HepG2 (cell line): ENCODE measurements at regions not wholly inside any gene's neighbourhood (a gene's known extent, or its start where the extent isn't known, plus 50 kb on each side); places are given as distances from the start of the nearest gene placed in this dataset.

Experiments used
- ATAC-seq: fragments of 200-7000 bp; cut with Tn5 transposase; 3 replicates; pipeline ENCODE4 v1.9.1; 2020; ENCODE audit warnings: mild to moderate bottlenecking, moderate library complexity
- BruUV-seq: library from RNA; stranded (reverse); fragments of 400-500 nt; replicated peaks from 2 replicates; lab custom pipeline; 2021; lab: Mats Ljungman, UMichigan
- CTCF ChIA-PET: fragments of 300-600 bp; formaldehyde crosslinking; extraction: SDS; loops from one replicate; lab custom pipeline; 2021; ENCODE audit warnings: low total read pairs, inconsistent platforms, low intra/inter-chr PET ratio; lab: Yijun Ruan, JAX
- POLR2A ChIA-PET: fragments of 350-600 bp; sonication (Branson Sonifier 250); formaldehyde crosslinking; loops from one replicate; lab custom pipeline; 2020; ENCODE audit warnings: antibody characterized with exemption, inconsistent platforms; lab: Yijun Ruan, JAX
- DNase-seq: peaks from one replicate; pipeline ENCODE4 v3.0.0-alpha.2; 2015; ENCODE audit warnings: low spot score
- FAIRE-seq: peaks from 3 replicates; lab custom pipeline; 2011; peaks lifted over from hg19 to GRCh38; lab: Jason Lieb, UNC
- H2AFZ ChIP-seq: one replicate; pipeline ENCODE4 v1.6.1; 2011; ENCODE audit warnings: low read length, inconsistent platforms
- H3K27ac ChIP-seq: fragments of 300-600 bp; 3 replicates; pipeline ENCODE4 v1.8.0; 2011; ENCODE audit warnings: mixed run types, mild to moderate bottlenecking, mixed read lengths, low read length, inconsistent platforms; ENCODE audit not compliant: insufficient read depth; ENCODE audit errors: extremely low read length
- H3K27me3 ChIP-seq, 2 experiments: fragments of 200-600 bp in 1 of 2; 2 replicates in 1 of 2; 3 replicates in 1 of 2; pipeline versions ENCODE4 v1.6.0 to v1.8.0; 2011; ENCODE audit warnings: low read length in 2 of 2, mild to moderate bottlenecking in 2 of 2, moderate library complexity in 2 of 2, inconsistent platforms in 1 of 2; ENCODE audit not compliant: insufficient read depth in 2 of 2, control insufficient read depth in 1 of 2
- H3K36me3 ChIP-seq, 2 experiments: fragments of 200-600 bp in 1 of 2; replicated peaks in 1 of 2; 2 replicates in 1 of 2; 3 replicates in 1 of 2; pipeline versions ENCODE4 v1.5.1 to v1.8.0; 2011; ENCODE audit warnings: low read length in 2 of 2, inconsistent platforms in 1 of 2; ENCODE audit not compliant: insufficient read depth in 2 of 2, control insufficient read depth in 1 of 2
- H3K4me1 ChIP-seq: 2 replicates; pipeline ENCODE4 v1.5.1; 2012; ENCODE audit warnings: low read length, inconsistent platforms; ENCODE audit not compliant: insufficient read depth
- H3K4me2 ChIP-seq: 2 replicates; pipeline ENCODE4 v1.6.0; 2011; ENCODE audit warnings: low read depth, low read length, inconsistent platforms
- H3K4me3 ChIP-seq, 3 experiments: fragments of 200-600 bp in 1 of 3; sonication (generic), shearing (Covaris generic) in 1 of 3; replicated peaks in 1 of 3; 2 replicates each; pipeline ENCODE4 v1.5.1; 2011 to 2016; ENCODE audit warnings: low read length in 3 of 3, inconsistent platforms in 2 of 3, low read depth in 2 of 3, mild to moderate bottlenecking in 2 of 3, control low read depth in 1 of 3, mixed read lengths in 1 of 3; ENCODE audit not compliant: insufficient read depth in 1 of 3
- H3K79me2 ChIP-seq: one replicate; pipeline ENCODE4 v1.6.1; 2011; ENCODE audit warnings: low read length, inconsistent platforms; ENCODE audit not compliant: insufficient read depth
- H3K9ac ChIP-seq: 2 replicates; pipeline ENCODE4 v1.6.0; 2011; ENCODE audit warnings: mild to moderate bottlenecking, low read depth, low read length, inconsistent platforms; ENCODE audit not compliant: insufficient read depth
- H3K9me3 ChIP-seq: 2 replicates; pipeline ENCODE4 v1.5.1; 2012; ENCODE audit warnings: mild to moderate bottlenecking, low read length
- H4K20me1 ChIP-seq: 2 replicates; pipeline ENCODE4 v1.6.0; 2011; ENCODE audit warnings: inconsistent platforms, mild to moderate bottlenecking, low read length, moderate library complexity; ENCODE audit not compliant: insufficient read depth
- ATF7-NPFF ChIP-seq: sonication (generic); formaldehyde crosslinking; IDR thresholded peaks from 2 replicates; pipeline ENCODE4 v1.8.1; 2023; ENCODE audit warnings: mild to moderate bottlenecking, low read depth, missing genetic modification reagents, moderate library complexity
- BORCS8-MEF2B ChIP-seq: sonication (generic); formaldehyde crosslinking; IDR thresholded peaks from 2 replicates; pipeline ENCODE4 v1.8.0; 2022; ENCODE audit warnings: mild to moderate bottlenecking, missing genetic modification reagents
- ETV6 ChIP-seq: sonication (generic); formaldehyde crosslinking; conservative IDR thresholded peaks from 2 replicates; pipeline ENCODE4 v1.4.0; 2020; ENCODE audit warnings: missing genetic modification reagents
- HHEX ChIP-seq: IDR thresholded peaks from 2 replicates; pipeline ENCODE4 v1.6.1; 2016; ENCODE audit warnings: control low read depth
- HNRNPL ChIP-seq: fragments of 200-400 bp; formaldehyde crosslinking; IDR thresholded peaks from 2 replicates; pipeline ENCODE4 v1.6.1; 2017; ENCODE audit warnings: mild to moderate bottlenecking, low read depth, low read length
- KLF9 ChIP-seq: IDR thresholded peaks from 2 replicates; pipeline ENCODE4 v1.6.1; 2016; ENCODE audit warnings: low read depth
- MED1 ChIP-seq: sonication (generic); formaldehyde crosslinking; IDR thresholded peaks from 2 replicates; pipeline ENCODE4 v1.4.0; 2020; ENCODE audit warnings: missing genetic modification reagents
- MLX ChIP-seq: IDR thresholded peaks from 2 replicates; pipeline ENCODE4 v1.6.1; 2016
- SNAPC2 ChIP-seq: sonication (generic); formaldehyde crosslinking; IDR thresholded peaks from 2 replicates; pipeline ENCODE4 v1.8.1; 2022; ENCODE audit warnings: mild to moderate bottlenecking, missing genetic modification reagents
- U2AF2 ChIP-seq: fragments of 200-400 bp; formaldehyde crosslinking; IDR thresholded peaks from 2 replicates; pipeline ENCODE4 v1.6.1; 2017; ENCODE audit warnings: low read depth, mild to moderate bottlenecking, low read length
- ZHX1 ChIP-seq: sonication (generic); formaldehyde crosslinking; IDR thresholded peaks from 2 replicates; pipeline ENCODE4 v1.8.1; 2022; ENCODE audit warnings: low read depth, mild to moderate bottlenecking, missing genetic modification reagents
- ZNF282 ChIP-seq: fragments of 450-650 bp; IDR thresholded peaks from 2 replicates; pipeline ENCODE4 v1.6.1; 2018; ENCODE audit not compliant: partially characterized antibody
- ZNF501 ChIP-seq: sonication (generic); formaldehyde crosslinking; IDR thresholded peaks from 2 replicates; pipeline ENCODE4 v1.5.1; 2020; ENCODE audit warnings: mild to moderate bottlenecking, moderate library complexity, missing genetic modification reagents
- ZNF616 ChIP-seq: sonication (generic); formaldehyde crosslinking; IDR thresholded peaks from 2 replicates; pipeline ENCODE4 v1.5.0; 2020; ENCODE audit warnings: low read depth, mild to moderate bottlenecking, missing genetic modification reagents
- WGBS: methylation state at CpG from one replicate; pipeline ENCODE4 v1.1.6; 2017; ENCODE audit warnings: low lambda C conversion rate; 5-methylcytosine and 5-hydroxymethylcytosine counted together
- in situ Hi-C: cut with HindIII; loops from 2 replicates; pipeline ENCODE4 v1.10.0; 2017; ENCODE audit warnings: low pct_unique_long_range_greater_than_20kb; ENCODE audit not compliant: extremely low pct_ligation_motif_present
- intact Hi-C: fragments of 100-400 bp; cut with micrococcal nuclease; formaldehyde crosslinking; loops from one replicate; pipeline ENCODE4 v1.10.0; 2022; ENCODE audit not compliant: unreplicated experiment

- FAIRE-seq (no peak), ATAC-seq (no peak), DNase-seq (no peak)
- Histone ChIP-seq H3K27me3 (no peaks in the 10 kb centered on the region), H3K9me3 (peaks cover 17% of the 10 kb centered on the region; the same call in 1 of the 2 replicates), H3K4me3 (no peak overlapping the region), H3K36me3 (no peaks in the 10 kb centered on the region), H3K79me2 (no peaks in the 10 kb centered on the region), H3K9ac (no peak overlapping the region), H2AFZ (no peak overlapping the region), H3K27ac (no peak overlapping the region), H4K20me1 (no peaks in the 10 kb centered on the region), H3K4me1 (no peaks in the 10 kb centered on the region), H3K4me2 (no peak overlapping the region)
- intact Hi-C loops = no loop called here
- in situ Hi-C loops = no loop called here
- ChIA-PET CTCF (no interaction called here), POLR2A (no interaction called here)
- TF ChIP-seq ZNF501 (CRISPR knock-in tag) (no peak), BORCS8-MEF2B (no peak), ATF7-NPFF (CRISPR knock-in tag) (no peak), ZNF616 (CRISPR knock-in tag) (no peak), U2AF2 (no peak), ZNF282 (no peak), MLX (CRISPR knock-in tag) (no peak), SNAPC2 (CRISPR knock-in tag) (no peak), KLF9 (CRISPR knock-in tag) (no peak), MED1 (no peak), HNRNPL (no peak), ZHX1 (no peak), ETV6 (no peak), HHEX (CRISPR knock-in tag) (no peak)
- BruUV-seq = no TSS peak
- whole genome bisulfite sequencing = 0% methylated on average over 1 of the region's 1 CpG
These were observed 688.6 kb downstream of the SH3BGRL start for GRCh38 chrX:81890521-81890920.
